ENCODE measurements at regions not wholly inside any gene's neighbourhood (a gene's known extent, or its start where the extent isn't known, plus 50 kb on each side); places are given as distances from the start of the nearest gene placed in this dataset.

DNA sequence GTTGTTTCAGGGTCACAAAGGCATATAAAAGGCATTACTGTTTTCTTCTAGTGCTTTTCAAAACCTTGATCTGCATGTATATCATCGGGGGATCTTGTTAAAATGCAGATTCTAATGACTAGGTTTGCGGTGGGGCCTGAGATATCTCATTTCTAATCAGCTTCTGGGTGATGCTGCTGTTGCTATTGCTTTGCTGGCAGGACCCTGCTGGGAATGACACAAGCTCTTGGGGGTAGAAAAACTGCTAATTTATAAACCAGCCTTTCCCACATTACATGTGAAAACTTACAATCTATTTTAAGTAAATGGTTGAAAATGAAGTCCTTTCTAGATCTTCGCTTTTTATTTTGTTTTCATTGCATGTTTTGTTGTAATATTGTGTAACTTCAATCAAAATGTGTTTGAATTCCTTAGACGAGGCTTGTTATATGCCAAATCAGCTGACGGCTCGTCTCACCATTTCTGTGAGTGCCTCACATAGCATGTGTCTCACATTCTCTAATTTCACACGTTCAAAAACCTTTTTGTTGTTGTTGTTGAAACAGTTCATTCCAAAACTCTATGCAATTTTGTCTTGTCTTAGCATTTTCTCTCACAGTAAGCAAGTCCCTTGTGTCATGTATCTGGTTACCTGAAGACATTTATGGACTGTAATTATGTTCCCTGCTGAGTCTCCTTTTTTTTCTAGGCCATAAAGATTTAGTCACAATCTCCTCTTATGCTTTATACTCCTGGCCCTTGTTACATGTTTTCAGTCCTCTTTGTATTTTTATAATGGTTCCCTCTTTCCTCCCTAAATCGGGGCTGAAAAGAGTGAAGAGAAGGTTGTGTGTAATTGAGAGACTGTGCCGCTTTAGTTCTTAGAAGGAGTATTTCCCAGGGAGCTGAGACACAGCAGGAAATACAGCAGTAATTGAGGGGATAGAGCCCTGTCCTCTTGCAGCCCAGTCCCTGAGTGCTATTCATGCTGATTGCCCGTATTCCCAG, 521.0 kb upstream of the SEMA6A start:
- DNase-seq (ENCODE audit: low read depth) = no peak
- in situ Hi-C loops (cut with HindIII; ENCODE audit: low pct_unique_long_range_greater_than_20kb, low sequenced_read_pairs) = no loop called here

DNA sequence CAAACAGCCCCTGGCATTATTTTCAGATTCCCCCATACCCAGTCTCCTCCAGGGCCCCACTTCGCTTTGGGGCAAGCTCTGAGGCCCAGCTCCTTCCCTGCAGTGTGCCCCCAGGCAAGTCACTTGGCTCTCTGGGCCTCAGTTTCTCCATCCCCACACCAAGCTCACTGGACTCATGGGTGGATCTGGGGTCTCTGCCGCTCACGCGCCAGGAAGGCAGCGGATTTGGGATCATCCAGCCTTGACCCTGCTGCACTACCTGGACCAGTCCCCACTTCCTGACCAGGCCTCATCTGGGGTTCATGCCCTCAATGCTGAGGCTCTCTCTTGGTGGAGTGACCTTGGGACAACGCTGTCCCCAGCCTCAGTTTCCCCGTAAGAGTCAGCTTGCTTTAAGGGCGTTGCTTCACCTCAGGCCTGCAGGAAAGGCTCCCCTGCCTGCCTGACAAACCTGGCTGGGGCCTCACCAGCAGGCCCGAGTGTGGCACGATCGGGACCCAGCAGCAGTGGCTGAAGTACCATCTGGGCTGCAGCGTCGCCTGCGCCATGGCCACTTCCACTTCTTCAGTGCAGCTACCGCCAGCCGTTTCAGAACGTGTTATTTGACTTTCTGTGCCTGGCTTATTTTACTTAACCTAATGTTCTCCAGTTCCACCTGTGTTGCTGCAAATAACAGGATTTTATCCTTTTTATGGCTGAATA, 519.6 kb upstream of the SEMA6A start:
- no peak for DNase-seq (ENCODE audit: low read depth)
- in situ Hi-C loops (cut with HindIII; ENCODE audit: low pct_unique_long_range_greater_than_20kb, low sequenced_read_pairs) = no loop called here

DNA sequence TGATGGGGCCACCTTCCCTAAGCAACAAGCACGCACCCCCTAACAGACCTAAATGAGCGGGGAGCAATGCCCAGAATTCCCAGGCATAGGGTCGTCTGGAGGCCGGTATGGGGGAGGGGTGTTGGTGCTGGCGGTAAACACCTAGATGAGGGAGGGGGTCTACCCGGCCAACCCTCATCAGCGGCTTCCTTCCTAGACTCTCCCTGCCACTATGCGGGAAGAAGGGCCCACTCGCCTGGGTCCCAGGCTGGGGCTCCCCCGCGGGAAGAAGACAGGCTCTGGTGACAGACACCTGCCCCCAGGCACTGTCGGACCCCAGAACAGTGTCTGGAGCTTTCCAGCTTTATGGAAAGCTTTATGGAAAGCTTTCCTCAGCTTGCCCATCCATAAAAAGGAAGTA, 519.0 kb upstream of the SEMA6A start:
- in situ Hi-C loops (cut with HindIII; ENCODE audit: low pct_unique_long_range_greater_than_20kb, low sequenced_read_pairs) = no loop called here
- no peak for DNase-seq (ENCODE audit: low read depth)

DNA sequence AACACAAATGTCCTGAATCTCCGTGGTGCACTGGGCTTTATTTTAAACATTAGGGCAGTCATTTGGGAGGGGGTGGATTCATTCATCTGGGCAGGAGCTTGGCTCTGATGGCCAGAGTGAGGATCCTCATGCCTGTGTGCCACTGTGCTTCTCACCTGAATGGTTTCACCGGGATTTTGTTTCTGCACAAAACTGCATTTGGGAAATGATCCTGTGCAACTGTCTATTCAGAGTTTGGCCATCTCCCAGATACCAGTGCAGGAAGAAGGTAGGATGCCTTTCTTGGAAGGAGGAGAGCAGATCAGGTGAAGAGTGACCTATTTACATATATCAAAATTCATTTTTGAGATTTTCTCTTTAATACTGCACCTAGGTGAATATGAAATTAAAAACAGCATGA, 514.4 kb upstream of the SEMA6A start:
- no peak for DNase-seq (ENCODE audit: low read depth)
- in situ Hi-C loops (cut with HindIII; ENCODE audit: low pct_unique_long_range_greater_than_20kb, low sequenced_read_pairs) = no loop called here

DNA sequence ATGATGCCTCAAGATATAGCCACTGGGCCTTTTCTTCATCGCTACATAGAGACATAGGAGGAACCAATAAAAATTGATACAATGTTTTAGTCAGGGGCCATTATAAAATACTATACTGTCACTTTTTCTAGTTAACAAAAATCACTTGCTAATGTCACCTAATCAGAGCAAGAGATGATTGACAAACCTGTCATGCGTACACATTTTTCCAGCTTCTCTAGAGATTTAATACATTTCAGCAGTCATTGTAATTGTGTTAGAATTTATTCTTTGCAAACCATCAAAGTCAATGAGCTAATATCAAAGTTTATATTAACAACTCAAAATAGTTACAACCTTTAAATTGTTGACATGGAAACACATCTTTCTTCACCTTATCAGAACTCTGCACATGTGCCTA, 513.6 kb upstream of the SEMA6A start:
- in situ Hi-C loops (cut with HindIII; ENCODE audit: low pct_unique_long_range_greater_than_20kb, low sequenced_read_pairs) = no loop called here

DNA sequence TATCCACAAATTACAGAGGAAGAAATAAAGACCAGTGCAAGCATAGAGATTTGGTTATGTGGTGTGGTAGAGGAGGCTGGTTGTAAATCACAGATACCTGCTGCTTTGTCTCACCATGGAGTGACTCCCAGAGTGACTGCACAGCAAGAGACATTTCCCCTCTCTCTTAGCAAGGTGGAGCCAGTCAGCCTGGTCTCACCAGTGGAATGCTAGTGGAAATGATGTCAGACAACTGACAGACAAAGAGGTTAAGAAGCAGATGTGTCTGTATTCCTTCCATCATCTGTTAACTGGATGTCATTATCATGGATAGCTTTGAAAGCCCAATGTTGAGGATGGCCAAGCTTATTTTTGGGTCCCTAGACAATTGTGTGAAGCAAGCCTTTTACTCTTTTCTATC, 509.4 kb upstream of the SEMA6A start:
- DNase-seq (ENCODE audit: low read depth) = no peak
- in situ Hi-C loops (cut with HindIII; ENCODE audit: low pct_unique_long_range_greater_than_20kb, low sequenced_read_pairs) = no loop called here

More for the DNA sequence above, 513.6 kb upstream of the SEMA6A start:
- DNase-seq (ENCODE audit: low read depth) = no peak

DNA sequence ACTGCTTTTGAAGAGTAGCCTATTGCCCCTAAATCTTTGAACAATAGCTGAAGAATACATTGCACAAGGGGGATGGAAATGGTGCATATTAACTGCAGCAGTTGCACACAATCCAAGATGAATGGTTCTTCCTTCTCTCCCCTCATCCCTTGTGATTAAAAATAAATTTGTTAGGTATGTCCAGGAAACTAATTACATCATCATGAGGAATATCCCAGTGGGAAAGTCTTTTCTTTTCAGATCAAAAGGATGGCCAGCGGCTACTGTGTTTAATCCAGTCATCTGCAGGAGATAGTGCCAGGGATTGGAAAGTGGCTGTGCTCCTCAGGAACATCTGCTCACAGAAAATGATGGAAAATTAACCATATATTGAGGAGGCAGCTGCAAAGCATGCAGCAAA, 508.4 kb upstream of the SEMA6A start:
- no peak for DNase-seq (ENCODE audit: low read depth)

DNA sequence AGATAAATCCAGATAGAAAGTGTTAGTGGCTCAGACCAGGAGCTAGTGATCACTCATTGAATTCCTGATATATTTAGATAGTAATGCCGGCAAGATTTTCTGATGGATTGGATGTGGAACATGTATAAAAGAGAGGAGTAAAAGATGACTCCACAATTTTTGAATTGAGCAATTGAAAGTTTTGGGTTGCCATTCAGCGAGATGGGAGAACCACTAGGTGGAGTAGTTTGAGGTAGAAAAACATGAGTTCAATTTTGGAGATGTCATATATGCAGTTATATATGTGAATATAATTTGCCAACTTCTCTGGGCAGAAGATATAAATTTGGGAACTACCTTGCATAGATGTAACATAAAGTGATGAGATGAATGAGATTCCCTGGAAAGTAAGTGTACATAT, 502.5 kb upstream of the SEMA6A start:
- in situ Hi-C loops (cut with HindIII; ENCODE audit: low pct_unique_long_range_greater_than_20kb, low sequenced_read_pairs) = no loop called here

More for the DNA sequence above, 508.4 kb upstream of the SEMA6A start:
- in situ Hi-C loops (cut with HindIII; ENCODE audit: low pct_unique_long_range_greater_than_20kb, low sequenced_read_pairs) = no loop called here

DNA sequence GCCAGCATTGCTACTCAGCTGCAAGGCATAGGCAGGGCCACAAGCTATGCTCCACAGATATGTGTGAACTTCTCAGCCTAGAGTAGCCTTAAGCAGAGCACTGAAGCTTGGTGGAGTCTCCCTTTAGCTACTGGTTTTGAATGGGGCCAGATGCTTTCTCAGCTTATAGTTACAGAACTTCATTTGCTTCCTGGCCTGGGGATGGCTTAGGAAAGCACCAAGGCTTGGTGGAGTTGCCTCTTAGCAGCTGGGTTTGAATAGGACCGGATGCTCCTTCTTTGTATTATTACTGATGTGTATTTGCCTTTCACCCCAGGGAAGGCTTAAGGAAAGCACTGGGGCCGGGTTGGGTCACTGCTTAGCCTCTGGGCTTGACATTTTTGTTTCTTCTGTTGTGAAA, 497.8 kb upstream of the SEMA6A start:
- in situ Hi-C loops (cut with HindIII; ENCODE audit: low pct_unique_long_range_greater_than_20kb, low sequenced_read_pairs) = no loop called here

More for the DNA sequence above, 502.5 kb upstream of the SEMA6A start:
- DNase-seq (ENCODE audit: low read depth) = no peak

DNA sequence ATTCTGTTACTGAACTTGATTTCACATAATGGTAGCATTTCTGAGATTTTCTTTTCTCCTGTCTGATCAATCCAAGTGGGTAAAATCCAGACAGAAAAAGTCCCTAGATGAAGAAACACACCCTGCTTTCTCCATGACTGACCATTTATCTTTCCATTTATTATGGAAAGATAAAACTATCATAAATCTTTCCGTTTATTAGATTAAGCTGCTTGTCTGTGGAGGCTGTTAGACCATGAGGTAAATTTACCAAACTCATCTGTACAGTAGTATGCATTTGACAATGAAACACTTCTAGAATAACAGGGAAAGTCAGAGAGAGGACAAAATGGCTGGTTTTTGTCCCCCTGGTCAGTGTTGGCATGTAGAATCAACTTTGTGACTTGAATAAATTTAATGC, 491.2 kb upstream of the SEMA6A start:
- in situ Hi-C loops (cut with HindIII; ENCODE audit: low pct_unique_long_range_greater_than_20kb, low sequenced_read_pairs) = no loop called here
- no peak for DNase-seq (ENCODE audit: low read depth)

More for the DNA sequence above, 497.8 kb upstream of the SEMA6A start:
- DNase-seq (ENCODE audit: low read depth) = no peak

DNA sequence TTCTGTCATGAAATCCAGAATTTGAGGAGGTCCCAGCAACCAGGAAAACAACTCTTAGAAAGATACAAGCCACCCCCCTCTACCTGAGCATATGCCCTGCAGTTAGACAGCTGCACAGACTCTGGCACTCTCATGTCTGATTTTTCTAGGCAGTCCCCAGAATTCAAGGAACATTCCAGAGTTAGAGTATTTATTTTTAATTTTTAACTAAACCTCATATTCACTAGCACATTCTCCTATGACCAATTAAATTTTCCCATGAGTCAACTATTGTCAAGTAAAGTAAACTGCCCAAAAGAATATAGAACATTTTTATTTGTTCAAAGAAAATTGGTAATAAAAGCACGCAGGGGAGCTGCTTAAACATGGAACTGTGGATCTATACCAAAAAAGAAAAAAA, 490.5 kb upstream of the SEMA6A start:
- in situ Hi-C loops (cut with HindIII; ENCODE audit: low pct_unique_long_range_greater_than_20kb, low sequenced_read_pairs) = no loop called here
- no peak for DNase-seq (ENCODE audit: low read depth)

DNA sequence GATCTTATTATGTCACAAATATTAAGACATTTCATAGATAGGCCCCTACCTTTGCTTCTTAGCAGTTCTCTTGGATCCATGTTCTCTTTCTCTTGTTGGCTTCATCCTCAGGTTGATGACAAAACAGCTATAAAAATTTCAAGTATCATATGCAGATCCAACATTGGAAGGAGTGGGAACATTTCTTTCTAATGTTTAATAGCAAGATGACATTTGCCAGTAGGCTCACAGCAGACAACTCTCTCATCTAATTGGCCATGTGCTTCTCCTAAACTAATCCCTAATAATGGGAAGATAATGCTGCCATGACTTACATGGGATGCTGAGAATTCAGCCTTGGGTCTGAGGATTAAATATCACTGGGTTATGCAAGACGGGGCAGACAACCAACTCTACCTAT, 485.5 kb upstream of the SEMA6A start:
- in situ Hi-C loops (cut with HindIII; ENCODE audit: low pct_unique_long_range_greater_than_20kb, low sequenced_read_pairs) = no loop called here
- DNase-seq (ENCODE audit: low read depth) = no peak

DNA sequence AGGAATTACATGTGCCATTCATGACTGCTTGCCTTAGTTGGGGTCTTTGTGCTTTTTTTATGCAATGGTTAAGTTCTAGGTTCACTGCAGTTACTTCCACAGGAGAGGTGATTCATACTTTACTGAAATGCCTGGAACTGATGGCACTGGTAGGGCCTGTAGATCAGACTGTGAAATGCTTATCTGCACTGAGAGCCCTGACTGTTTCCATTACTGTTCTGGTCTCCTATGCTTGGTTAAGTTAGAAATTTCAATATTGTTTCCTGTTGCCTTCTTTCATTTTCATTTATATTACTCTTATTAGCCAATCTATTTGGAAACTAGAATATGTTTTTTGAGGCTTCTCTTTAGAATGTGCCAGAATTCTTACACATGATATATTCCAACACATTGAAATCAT, 484.1 kb upstream of the SEMA6A start:
- no peak for DNase-seq (ENCODE audit: low read depth)
- in situ Hi-C loops (cut with HindIII; ENCODE audit: low pct_unique_long_range_greater_than_20kb, low sequenced_read_pairs) = no loop called here

DNA sequence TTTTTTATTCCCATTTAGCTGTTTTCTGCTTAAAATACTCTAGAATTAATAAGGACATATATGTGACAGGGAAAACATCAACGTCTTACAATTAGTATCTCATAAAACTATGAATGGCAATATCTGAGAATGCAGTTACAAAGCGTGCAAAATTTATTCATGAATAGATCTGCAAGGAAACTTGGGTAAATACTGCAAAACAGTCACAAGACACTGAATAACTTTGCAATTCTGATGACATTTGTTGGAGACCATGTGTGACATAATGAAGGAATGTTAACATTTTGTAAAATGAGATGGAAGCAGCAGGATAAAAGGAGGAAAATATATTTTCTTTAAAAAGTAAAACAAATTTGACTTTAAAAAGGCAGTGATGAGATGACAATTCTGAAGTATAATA, 480.9 kb upstream of the SEMA6A start:
- no peak for DNase-seq (ENCODE audit: low read depth)
- in situ Hi-C loops (cut with HindIII; ENCODE audit: low pct_unique_long_range_greater_than_20kb, low sequenced_read_pairs) = no loop called here

DNA sequence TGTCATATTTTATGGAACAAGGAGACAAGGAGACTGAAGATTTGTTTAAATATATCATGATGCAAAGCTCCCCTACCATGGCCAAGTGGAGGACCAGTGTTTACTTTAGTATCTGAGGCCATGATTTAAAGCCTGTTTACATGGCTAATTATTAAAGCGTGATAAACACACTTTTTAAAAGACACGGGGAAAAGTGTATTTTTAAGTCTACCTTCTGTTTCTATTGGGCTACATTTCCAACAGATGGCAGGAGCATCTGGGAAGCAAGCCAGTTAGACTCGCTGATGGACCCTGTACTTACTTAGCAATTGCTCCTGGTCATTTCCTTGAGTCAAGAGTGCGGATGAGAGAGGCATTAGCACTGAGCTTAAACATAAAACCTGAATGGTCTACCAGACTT, 480.3 kb upstream of the SEMA6A start:
- no peak for DNase-seq (ENCODE audit: low read depth)
- in situ Hi-C loops (cut with HindIII; ENCODE audit: low pct_unique_long_range_greater_than_20kb, low sequenced_read_pairs) = no loop called here

DNA sequence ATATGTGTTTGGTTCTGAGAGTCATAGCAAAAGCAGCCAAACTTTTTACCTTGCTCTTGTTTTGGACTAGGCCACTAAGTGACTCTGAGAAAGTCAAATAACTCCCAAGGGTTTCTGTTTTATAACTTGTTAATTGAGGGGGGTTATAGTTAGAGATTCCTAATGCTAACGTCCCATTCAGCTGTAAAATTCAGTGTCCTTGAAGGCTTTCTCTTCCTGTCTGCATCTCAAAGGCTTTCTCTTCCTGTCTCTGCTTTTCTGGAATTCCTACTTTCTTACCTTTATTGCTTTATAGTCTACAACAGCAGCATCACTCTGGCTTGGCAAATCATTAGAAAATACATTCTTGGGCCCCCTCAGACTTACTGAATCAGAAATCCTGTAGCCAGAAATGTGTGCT, 479.5 kb upstream of the SEMA6A start:
- in situ Hi-C loops (cut with HindIII; ENCODE audit: low pct_unique_long_range_greater_than_20kb, low sequenced_read_pairs) = no loop called here
- no peak for DNase-seq (ENCODE audit: low read depth)

DNA sequence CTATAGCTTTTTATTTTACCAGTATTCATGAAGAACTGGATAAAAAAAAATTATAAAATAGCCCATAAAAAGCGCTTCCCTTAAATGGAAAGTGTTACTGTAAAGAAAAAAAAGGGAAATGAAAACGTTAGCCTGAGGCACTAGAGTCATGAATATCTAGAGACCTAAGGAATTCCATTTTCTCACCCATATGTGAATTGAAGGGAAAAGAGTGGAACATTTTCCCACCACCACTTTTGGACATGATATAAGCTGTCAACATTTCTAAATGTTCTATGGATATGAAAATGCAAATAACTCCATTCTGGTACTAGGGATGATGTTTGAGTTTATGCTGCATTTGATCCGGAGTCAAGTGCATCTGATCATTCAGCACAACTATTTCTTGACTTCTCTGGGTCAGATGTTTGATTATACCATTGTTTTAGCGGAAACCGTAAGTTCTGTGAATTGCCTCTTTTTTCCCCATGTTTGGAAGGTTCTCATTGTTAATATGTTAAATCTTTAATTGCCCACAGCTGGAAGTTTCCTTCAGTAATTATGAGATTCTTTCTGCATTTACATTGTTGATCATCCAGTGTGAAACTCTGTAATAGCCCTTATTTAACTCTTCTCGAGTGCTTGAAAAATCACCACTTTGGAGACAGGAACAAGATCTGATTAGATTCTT, 467.4 kb upstream of the SEMA6A start:
- in situ Hi-C loops (cut with HindIII; ENCODE audit: low pct_unique_long_range_greater_than_20kb, low sequenced_read_pairs) = no loop called here
- no peak for DNase-seq (ENCODE audit: low read depth)

DNA sequence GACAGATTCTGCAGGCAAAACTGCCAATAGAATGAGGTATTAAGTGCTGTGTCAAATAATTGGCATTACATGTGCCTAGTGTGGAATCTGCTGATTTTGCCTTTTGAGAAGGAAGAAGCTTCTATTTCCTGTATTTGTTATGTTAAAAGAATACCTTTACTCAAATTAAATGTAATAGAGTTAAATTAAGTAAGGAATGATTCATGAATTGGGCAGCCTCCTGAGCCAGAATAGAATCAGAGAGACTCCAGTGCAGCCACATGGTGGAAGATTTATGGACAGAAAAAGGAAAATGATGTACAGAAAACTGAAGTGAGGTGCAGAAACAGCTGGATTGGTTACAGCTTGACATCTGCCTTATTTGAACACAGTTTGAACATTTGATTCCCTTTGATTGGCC, 464.4 kb upstream of the SEMA6A start:
- in situ Hi-C loops (cut with HindIII; ENCODE audit: low pct_unique_long_range_greater_than_20kb, low sequenced_read_pairs) = no loop called here

DNA sequence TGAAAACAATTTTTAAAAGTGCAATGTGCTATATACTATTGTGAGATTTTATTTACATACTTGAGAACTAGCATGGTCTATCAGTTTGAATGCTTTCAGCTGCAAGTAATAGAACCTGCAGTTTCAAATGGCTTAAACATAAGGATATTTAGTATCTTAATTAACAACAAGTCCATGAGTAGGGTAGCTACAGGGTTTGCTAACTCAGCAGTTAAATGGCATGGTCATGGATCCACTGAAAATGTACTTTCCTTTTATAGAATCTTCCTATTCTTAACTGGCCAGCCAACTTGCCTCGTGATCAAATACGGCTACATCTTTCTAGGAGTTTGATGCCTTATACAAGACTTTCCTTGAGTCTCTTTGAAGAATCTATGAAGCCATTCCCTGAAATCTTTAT, 452.8 kb upstream of the SEMA6A start:
- in situ Hi-C loops (cut with HindIII; ENCODE audit: low pct_unique_long_range_greater_than_20kb, low sequenced_read_pairs) = no loop called here
- DNase-seq (ENCODE audit: low read depth) = no peak

More for the DNA sequence above, 464.4 kb upstream of the SEMA6A start:
- no peak for DNase-seq (ENCODE audit: low read depth)

Measured in Caki2 (cell line).